Right atrium auricular region (tissue), 2 donors: ENCODE measurements at regions not wholly inside any gene's neighbourhood (a gene's known extent, or its start where the extent isn't known, plus 50 kb on each side); places are given as distances from the start of the nearest gene placed in this dataset.

ENCODE experiments used
- DNase-seq: peaks from one replicate; pipeline ENCODE4 v3.0.0-alpha.2; 2019; ENCODE audit warnings: low spot score
- H3K27ac ChIP-seq, 2 donors: fragments of 200-600 bp; sonication (generic); 1 replicate in 1 of 2; 2 replicates in 1 of 2; pipeline ENCODE4 v1.5.1; 2016 to 2019
- H3K27me3 ChIP-seq, 2 donors: fragments of 200-600 bp; sonication (generic); one replicate each; pipeline versions ENCODE4 v1.5.1 to v1.6.0; 2017 to 2019
- H3K36me3 ChIP-seq: fragments of 200-600 bp; sonication (generic); one replicate; pipeline ENCODE4 v1.5.1; 2016
- H3K4me1 ChIP-seq, 2 donors: fragments of 200-600 bp; sonication (generic); one replicate each; pipeline versions ENCODE4 v1.5.1 to v1.6.0; 2017 to 2019
- H3K4me3 ChIP-seq, 2 donors: fragments of 200-600 bp; sonication (generic); 1 replicate in 1 of 2; 2 replicates in 1 of 2; pipeline ENCODE4 v1.5.1; 2017 to 2019; ENCODE audit warnings: mild to moderate bottlenecking in 1 of 2, moderate library complexity in 1 of 2
- H3K9me3 ChIP-seq, 2 donors: fragments of 200-600 bp; sonication (generic); one replicate each; pipeline ENCODE4 v1.5.1; 2019
- TF ChIP-seq, protein P1 (sequence below), 2 donors: fragments of 200-600 bp; sonication (generic); IDR thresholded peaks; one replicate each; pipeline ENCODE4 v1.5.1; 2019; ENCODE audit warnings: antibody characterized with exemption in 2 of 2

DNA sequence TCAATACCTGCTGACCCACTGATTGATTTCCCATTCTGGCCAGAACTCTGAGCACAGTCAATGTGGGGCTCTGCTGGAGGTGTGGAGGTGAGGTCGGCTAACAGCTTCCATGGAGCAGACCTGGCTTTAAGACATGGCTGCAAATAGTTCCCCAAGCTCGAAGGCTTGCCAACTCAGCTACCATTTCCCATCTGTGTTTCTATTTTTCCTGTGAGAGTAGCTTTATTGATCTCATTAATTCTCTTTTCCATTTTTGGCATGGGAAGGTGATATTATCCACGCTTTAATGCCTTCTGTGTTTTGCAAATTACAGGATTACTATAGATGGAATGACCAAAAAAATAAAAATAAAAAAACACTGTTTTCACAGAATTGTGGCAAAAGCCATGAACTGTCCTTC lies 151.6 kb upstream of the XYLT1 start:
- TF ChIP-seq, protein P1, sequence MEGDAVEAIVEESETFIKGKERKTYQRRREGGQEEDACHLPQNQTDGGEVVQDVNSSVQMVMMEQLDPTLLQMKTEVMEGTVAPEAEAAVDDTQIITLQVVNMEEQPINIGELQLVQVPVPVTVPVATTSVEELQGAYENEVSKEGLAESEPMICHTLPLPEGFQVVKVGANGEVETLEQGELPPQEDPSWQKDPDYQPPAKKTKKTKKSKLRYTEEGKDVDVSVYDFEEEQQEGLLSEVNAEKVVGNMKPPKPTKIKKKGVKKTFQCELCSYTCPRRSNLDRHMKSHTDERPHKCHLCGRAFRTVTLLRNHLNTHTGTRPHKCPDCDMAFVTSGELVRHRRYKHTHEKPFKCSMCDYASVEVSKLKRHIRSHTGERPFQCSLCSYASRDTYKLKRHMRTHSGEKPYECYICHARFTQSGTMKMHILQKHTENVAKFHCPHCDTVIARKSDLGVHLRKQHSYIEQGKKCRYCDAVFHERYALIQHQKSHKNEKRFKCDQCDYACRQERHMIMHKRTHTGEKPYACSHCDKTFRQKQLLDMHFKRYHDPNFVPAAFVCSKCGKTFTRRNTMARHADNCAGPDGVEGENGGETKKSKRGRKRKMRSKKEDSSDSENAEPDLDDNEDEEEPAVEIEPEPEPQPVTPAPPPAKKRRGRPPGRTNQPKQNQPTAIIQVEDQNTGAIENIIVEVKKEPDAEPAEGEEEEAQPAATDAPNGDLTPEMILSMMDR (IDR thresholded peaks at IDR 0.05): no peak
- H3K36me3 ChIP-seq: no peaks in the 10 kb centered on the region
- H3K27ac ChIP-seq: no peak overlapping the region
- no peak overlapping the region for H3K4me3 ChIP-seq
- no peak for DNase-seq
- no peaks in the 10 kb centered on the region for H3K4me1 ChIP-seq
- H3K9me3 ChIP-seq: peaks cover 8 to 24% of the 10 kb centered on the region in 2 donors
- no peaks in the 10 kb centered on the region for H3K27me3 ChIP-seq

DNA sequence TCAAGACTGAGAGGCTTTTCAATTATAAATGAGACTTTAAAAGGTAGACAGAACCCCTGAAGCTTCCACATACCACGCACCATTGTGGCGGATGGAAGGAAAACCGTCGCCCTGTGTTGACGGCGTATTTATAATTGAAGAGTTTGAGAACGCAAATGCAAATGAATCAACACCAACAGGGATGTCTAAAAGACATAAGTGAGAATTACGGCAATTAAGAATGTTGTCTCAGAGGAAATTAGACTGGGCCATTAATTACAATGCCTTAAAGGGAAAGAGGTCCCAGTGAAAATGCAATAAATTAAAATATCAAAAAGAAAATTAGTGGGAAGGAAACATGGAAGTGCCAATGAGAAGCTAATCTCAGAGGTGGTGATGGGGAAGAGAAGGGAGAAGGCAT lies 148.5 kb upstream of the XYLT1 start:
- Histone ChIP-seq H3K27me3 (no peaks in the 10 kb centered on the region), H3K27ac (no peak overlapping the region), H3K4me1 (no peaks in the 10 kb centered on the region), H3K4me3 (no peak overlapping the region), H3K9me3 (peaks cover 0 to 3% of the 10 kb centered on the region in 2 donors), H3K36me3 (no peaks in the 10 kb centered on the region)
- no peak for DNase-seq
- TF ChIP-seq, protein P1 (IDR thresholded peaks at IDR 0.05): no peak

DNA sequence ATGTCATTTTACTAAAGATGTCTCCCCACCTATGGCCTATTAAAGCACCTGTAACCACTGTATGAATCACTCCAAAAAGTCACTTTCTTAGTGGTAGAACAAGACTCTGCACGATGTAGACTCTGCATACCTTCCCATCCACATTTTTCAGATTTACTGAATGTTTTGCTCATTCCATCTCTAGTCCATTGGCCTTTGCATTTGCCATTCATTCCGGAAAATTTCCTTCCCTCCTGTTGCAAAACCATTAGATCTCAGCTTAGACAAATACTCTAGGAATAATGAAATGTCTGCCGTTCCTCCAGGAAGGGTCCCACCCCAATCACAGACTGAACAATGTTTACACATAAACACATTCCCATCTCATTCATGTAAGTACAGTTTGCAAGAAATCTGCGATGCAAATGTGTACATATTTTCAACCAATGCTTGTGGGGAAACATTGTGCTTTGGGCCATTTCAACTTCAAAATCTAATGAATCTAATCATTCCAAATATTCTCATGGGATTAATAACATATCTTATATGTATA lies 146.3 kb upstream of the XYLT1 start:
- Histone ChIP-seq H3K27ac (no peak overlapping the region), H3K36me3 (no peaks in the 10 kb centered on the region), H3K4me3 (no peak overlapping the region), H3K4me1 (no peaks in the 10 kb centered on the region), H3K9me3 (no peaks in the 10 kb centered on the region), H3K27me3 (no peaks in the 10 kb centered on the region)
- no peak for DNase-seq
- TF ChIP-seq, protein P1 (IDR thresholded peaks at IDR 0.05): no peak

DNA sequence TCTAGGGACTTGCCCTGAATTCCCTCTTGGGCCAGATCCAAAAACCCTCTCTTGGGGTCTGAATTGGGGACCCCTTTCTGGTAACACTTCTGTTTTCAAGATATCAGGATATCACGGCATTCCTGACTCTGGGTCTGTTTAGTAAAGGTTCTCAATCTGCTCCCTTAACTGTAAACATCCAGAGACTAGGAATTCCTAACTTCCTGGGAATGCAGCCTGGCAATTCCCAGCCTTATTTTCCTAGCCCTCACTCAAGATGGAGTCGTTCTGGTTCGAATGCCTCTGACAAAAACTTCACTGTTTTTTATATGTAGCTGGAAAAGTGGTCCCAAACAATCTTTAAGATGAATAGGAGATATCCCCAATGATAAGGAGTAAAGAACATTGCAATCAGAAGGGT lies 141.6 kb upstream of the XYLT1 start:
- Histone ChIP-seq H3K27me3 (no peaks in the 10 kb centered on the region), H3K4me3 (no peak overlapping the region), H3K27ac (no peak overlapping the region), H3K9me3 (no peaks in the 10 kb centered on the region), H3K36me3 (no peaks in the 10 kb centered on the region), H3K4me1 (no peaks in the 10 kb centered on the region)
- TF ChIP-seq, protein P1 (IDR thresholded peaks at IDR 0.05): no peak
- no peak for DNase-seq

DNA sequence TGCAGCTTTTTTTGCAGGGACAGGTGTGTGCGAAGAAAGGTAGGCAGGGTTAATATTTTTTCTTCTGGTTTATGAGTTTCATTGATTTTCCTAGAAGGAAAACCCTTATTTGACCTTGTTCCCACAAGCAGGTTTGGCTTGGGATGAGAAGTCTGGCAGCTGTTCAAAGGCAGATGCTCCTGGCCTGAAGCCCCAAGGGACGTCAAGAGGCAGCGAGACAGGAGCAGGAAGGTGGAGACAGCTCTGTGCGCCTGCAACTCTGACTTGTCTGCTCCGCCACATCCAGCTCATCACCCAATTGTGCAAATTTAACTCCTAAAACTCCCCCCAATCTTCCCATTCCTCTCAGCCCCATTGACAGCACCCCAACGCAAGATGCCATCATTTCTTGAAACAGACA lies 136.8 kb upstream of the XYLT1 start:
- Histone ChIP-seq H3K36me3 (no peaks in the 10 kb centered on the region), H3K4me3 (no peak overlapping the region), H3K4me1 (no peaks in the 10 kb centered on the region), H3K9me3 (no peaks in the 10 kb centered on the region), H3K27ac (no peak overlapping the region), H3K27me3 (no peaks in the 10 kb centered on the region)
- TF ChIP-seq, protein P1 (IDR thresholded peaks at IDR 0.05): no peak
- DNase-seq: no peak

DNA sequence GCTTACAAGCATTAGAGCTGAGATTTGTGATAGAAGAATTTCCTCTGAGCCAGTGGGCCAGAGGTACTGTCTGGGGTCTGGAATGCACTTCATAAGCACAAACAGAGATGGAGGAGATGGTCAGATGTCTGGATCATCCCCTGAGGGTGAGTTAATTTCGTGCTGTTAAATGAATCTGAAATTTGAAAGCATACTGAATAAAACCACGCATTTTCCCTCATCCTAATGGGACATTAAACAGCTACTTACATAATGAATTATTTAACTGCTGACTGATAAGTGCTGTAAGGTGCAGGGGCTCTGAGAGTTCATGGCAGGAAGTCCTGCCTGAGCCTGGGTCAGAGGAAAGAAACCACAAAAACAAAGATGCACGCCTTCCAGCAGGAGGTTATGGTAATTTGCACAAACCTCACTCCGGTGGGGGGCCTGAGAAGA lies 136.3 kb upstream of the XYLT1 start:
- Histone ChIP-seq H3K4me3 (no peak overlapping the region), H3K4me1 (no peaks in the 10 kb centered on the region), H3K36me3 (no peaks in the 10 kb centered on the region), H3K9me3 (no peaks in the 10 kb centered on the region), H3K27me3 (no peaks in the 10 kb centered on the region), H3K27ac (no peak overlapping the region)
- no peak for DNase-seq
- TF ChIP-seq, protein P1 (IDR thresholded peaks at IDR 0.05): no peak
